Liver (tissue), 3 donors: ENCODE measurements at regions not wholly inside any gene's neighbourhood (a gene's known extent, or its start where the extent isn't known, plus 50 kb on each side); places are given as distances from the start of the nearest gene placed in this dataset.

ENCODE experiments used
- CTCF ChIP-seq: fragments of 150-350 bp; IDR thresholded peaks from 2 replicates; pipeline ENCODE4 v1.5.1; 2017; ENCODE audit warnings: improper control_type of control experiment, low read depth, low read length; ENCODE audit not compliant: missing input control
- EGR1 ChIP-seq, 2 donors: IDR thresholded peaks; 2 replicates each; pipeline ENCODE4 v1.6.1; 2016 to 2018; ENCODE audit warnings: antibody characterized with exemption in 2 of 2, low read depth in 2 of 2
- GABPA ChIP-seq, 2 donors: IDR thresholded peaks in 1 of 2; conservative IDR thresholded peaks in 1 of 2; 2 replicates each; pipeline ENCODE4 v1.6.1; 2016; ENCODE audit warnings: antibody characterized with exemption in 2 of 2, mild to moderate bottlenecking in 1 of 2, moderate library complexity in 1 of 2
- JUND ChIP-seq, 2 donors: IDR thresholded peaks; 2 replicates each; pipeline ENCODE4 v1.6.1; 2016; ENCODE audit warnings: antibody characterized with exemption in 2 of 2
- MAX ChIP-seq: IDR thresholded peaks from 2 replicates; pipeline ENCODE4 v1.6.1; 2016; ENCODE audit warnings: antibody characterized with exemption
- RAD21 ChIP-seq, 2 donors: IDR thresholded peaks; 2 replicates each; pipeline ENCODE4 v1.6.1; 2016; ENCODE audit warnings: antibody characterized with exemption in 2 of 2, mild to moderate bottlenecking in 2 of 2
- REST ChIP-seq: IDR thresholded peaks from 2 replicates; pipeline ENCODE4 v1.6.1; 2016; ENCODE audit warnings: antibody characterized with exemption, mild to moderate bottlenecking
- RXRA ChIP-seq, 2 donors: IDR thresholded peaks; 2 replicates each; pipeline ENCODE4 v1.6.1; 2017 to 2018; ENCODE audit warnings: antibody characterized with exemption in 2 of 2, mild to moderate bottlenecking in 1 of 2
- SP1 ChIP-seq: IDR thresholded peaks from 2 replicates; pipeline ENCODE4 v1.6.1; 2018; ENCODE audit warnings: antibody characterized with exemption, mild to moderate bottlenecking
- TAF1 ChIP-seq: conservative IDR thresholded peaks from 2 replicates; pipeline ENCODE4 v1.6.1; 2016; ENCODE audit warnings: antibody characterized with exemption, mild to moderate bottlenecking
- YY1 ChIP-seq: IDR thresholded peaks from 2 replicates; pipeline ENCODE4 v1.6.1; 2016; ENCODE audit warnings: antibody characterized with exemption, mild to moderate bottlenecking
- ZBTB33 ChIP-seq: IDR thresholded peaks from 2 replicates; pipeline ENCODE4 v1.6.1; 2016; ENCODE audit warnings: antibody characterized with exemption
- donor health status: healthy.
- donor health status: healthy.

- TF ChIP-seq CTCF (no peak), MAX (no peak), YY1 (no peak), RXRA (IDR thresholded peaks at IDR 0.05) (no peak), SP1 (no peak), REST (no peak), GABPA (IDR thresholded peaks at IDR 0.05 in 1 of 2, conservative IDR thresholded peaks at IDR 0.05 in 1 of 2) (no peak), TAF1 (no peak), JUND (IDR thresholded peaks at IDR 0.05) (no peak), ZBTB33 (no peak), RAD21 (IDR thresholded peaks at IDR 0.05) (no peak), EGR1 (IDR thresholded peaks at IDR 0.05; ENCODE audit: low read depth in 2 of 2) (no peak)
These were observed 173.8 kb upstream of the THBS1 start for GRCh38 chr15:39407116-39407515.
